ENCODE measurements at regions not wholly inside any gene's neighbourhood (a gene's known extent, or its start where the extent isn't known, plus 50 kb on each side); places are given as distances from the start of the nearest gene placed in this dataset.
A peak's percentile ranks its signal among the peaks of the same experiment; 100 is the strongest.

GRCh38 chr1:163824006-163824405 is 502.3 kb downstream of the NUF2 start:
- DNase-seq = no peak

DNA sequence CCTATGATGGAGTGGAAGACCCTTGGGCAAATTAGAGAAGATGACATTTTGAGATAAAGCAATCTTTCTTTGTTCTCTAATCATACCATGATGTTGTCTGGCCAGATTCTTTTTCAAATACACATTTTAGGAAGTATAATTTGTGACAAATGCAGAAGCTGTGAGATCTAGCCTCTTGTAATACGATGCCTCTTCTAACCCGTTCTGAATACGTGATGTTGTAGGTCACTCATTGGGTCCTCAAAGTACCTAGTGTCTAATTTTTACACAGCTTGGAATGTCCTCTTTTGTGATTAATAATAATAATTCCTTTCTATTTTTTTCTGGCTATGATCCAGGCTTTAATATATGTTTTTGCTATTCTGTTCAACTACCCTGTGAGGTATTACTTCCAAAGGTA is 502.7 kb downstream of the NUF2 start:
- DNase-seq = no peak

GRCh38 chr1:163826500-163826899 is 504.7 kb downstream of the NUF2 start:
- no peak for DNase-seq

DNA sequence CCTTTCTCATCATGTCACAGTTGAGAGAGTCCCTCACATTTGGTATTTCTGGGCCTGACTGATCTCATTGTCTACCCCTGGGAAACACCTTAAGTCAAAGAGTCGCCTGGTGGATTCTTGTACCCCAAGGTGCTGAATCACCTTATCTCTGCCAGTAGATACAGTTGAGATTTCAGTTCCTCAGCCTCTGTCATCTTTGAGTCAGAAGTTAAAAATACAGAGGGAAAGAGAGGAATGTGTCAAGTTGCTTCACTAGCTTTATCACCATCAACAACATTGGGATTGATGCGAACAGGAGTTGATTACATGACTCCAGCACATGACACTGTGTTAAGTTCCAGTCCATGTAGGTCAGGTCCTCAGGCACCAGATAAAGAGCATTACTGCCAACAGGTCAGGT is 513.0 kb downstream of the NUF2 start:
- no peak for DNase-seq

- no peak for DNase-seq
Measured at GRCh38 chr1:163836481-163836880, 514.7 kb downstream of the NUF2 start.

GRCh38 chr1:163837206-163837605 is 515.5 kb downstream of the NUF2 start:
- DNase-seq = no peak

DNA sequence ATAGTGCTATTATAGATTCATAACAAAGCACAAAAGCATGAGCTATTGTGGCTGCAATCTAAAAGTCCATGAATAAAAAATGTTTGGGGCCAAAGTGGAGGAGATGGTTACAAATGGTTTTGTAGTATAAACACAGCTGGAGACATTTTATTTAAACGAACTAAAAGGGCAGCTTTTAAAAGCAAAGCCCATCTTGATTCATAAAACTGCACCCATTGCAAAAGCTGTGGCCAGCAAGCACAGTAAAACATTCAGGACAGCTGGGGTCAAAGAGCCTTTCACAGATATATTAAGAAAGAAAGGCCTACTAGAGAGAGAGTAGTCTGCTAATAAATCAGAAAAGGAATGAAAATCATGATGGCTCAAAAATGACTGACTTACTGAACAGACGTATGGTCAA is 520.8 kb downstream of the NUF2 start:
- DNase-seq = no peak

DNA sequence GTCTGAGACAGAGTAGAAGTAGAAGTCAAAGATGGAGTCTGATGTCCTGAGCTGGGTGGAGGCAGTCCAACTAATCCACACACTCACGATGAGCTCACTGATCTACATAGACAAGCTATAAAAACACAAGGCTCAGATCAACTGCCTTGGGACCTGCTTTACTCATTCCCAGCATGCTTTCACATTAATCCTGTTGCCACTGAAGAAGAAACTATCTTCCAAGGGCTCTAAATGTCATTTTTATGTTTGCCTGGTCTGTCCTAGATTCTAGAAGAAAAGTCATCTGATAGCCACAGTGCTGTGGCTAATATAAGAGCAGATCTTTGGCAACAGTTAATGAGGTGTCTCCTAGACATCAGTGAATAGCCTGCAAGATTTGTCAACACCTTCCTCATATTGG is 522.7 kb downstream of the NUF2 start:
- DNase-seq = no peak

- DNase-seq = no peak
Measured at GRCh38 chr1:163845279-163845678, 523.5 kb downstream of the NUF2 start.

GRCh38 chr1:163863731-163864130 is 542.0 kb downstream of the NUF2 start:
- peak; percentile 17 for DNase-seq

DNA sequence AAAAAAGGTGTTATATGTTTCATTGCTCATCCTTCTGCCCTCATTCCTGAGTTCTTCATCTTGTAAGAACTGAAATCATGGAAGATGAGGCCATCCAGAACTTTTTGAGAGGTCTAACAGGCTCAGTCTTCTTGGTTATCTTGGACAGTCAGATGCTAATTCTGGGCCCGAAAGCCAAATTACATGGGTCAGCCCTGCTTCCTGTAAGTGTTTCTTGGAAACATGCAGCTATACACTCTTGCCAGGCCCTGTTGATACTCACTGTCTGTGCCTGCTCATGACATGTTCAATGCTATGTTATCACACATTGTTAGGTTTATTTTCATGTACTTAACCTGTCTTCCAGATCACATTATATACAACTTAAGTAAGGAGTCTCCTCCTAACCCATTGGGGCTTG is 542.5 kb downstream of the NUF2 start:
- DNase-seq = no peak

DNA sequence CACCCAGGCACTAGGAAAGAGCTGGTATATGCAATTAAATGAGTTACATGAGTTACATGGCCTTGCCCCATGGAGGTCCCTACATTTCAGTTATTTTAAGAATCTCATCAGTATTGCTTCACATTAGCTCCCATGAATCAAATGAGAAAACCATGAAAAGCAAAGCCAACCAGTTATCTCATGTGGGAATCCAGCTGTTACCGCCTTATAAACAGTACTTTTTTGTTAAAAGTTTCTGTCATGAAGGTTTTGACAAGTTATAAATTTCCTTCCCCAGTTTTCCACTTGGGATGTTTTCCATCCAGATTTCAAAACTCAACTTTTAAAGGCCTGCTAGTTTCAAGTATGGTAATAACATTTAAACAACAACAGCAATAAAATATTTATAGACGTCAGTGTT is 544.8 kb downstream of the NUF2 start:
- no peak for DNase-seq

GRCh38 chr1:163870666-163871065 is 548.9 kb downstream of the NUF2 start:
- DNase-seq = no peak

GRCh38 chr1:163872067-163872466 is 550.3 kb downstream of the NUF2 start:
- DNase-seq = no peak

- DNase-seq = no peak
Measured at GRCh38 chr1:163874070-163874469, 552.3 kb downstream of the NUF2 start.

- DNase-seq = no peak
Measured at GRCh38 chr1:163875200-163875926, 553.6 kb downstream of the NUF2 start.

- no peak for DNase-seq
Measured at GRCh38 chr1:163875927-163876320, 554.2 kb downstream of the NUF2 start.

- DNase-seq = no peak
Measured at GRCh38 chr1:163876546-163876945, 554.8 kb downstream of the NUF2 start.

GRCh38 chr1:163877016-163877415 is 555.3 kb downstream of the NUF2 start:
- no peak for DNase-seq

DNA sequence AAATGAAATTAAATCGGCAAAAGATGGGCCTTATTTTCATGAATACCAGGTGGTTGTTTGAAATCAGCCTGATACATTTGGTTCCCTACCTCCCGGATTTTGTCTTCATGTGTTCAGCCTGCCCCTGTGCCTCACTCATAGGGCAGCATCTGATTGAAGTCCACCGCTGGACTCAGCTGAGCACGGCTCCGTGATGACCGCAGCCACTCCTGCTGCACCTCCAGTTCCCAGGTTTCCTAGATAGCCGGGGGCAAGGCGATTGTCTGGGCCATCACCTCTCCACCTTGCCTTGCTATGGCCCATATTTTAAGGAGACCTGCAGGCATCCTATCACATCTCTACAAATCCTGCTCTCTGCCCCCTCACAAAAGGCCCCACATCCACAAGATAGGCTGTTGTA is 563.8 kb downstream of the NUF2 start:
- no peak for DNase-seq

DNA sequence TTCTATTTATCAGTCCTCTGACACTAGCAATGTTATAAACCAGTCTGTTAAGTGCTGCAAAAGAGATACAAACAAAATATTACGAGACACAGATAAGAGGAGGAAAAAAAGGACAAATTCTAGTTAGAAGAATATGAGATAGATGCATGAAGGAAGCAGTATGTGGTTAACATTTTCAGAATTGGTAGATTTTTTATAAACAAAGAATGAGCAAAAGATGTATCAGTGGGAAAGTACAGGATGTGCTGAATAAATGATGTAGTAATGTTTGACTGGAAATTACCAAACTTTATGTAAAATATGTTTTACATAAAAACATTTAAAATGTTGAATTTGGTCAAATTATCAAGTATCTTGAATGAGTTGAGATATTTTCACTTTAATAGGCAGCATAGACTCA is 574.2 kb downstream of the NUF2 start:
- no peak for DNase-seq

- no peak for DNase-seq
Measured at GRCh38 chr1:163897412-163898155, 575.8 kb downstream of the NUF2 start.

DNA sequence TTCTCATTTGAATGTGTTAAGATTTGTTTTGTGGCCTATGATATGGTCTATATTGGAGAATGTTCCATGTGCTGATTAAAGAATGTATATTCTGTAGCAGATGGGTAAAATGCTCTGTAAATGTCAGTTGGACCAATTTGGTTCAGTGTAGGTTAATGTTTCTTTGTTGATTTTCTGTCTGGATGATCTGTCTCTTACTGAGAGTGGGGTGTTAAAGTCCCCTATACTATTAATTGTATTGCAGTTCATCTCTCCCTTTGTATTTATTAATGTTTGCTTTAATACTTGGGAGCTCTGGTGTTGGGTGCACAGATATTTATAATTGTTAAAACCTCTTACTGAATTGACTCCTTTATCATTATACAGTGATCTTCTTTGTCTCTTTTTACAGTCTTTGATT is 584.5 kb downstream of the NUF2 start:
- DNase-seq = no peak

- no peak for DNase-seq
Measured at GRCh38 chr1:163912170-163912884, 590.6 kb downstream of the NUF2 start.
